ENCODE measurements at regions not wholly inside any gene's neighbourhood (a gene's known extent, or its start where the extent isn't known, plus 50 kb on each side); places are given as distances from the start of the nearest gene placed in this dataset.

GRCh38 chr2:150264442-150264841 lies 223.0 kb downstream of the RND3 start:
- Histone ChIP-seq H3K9ac (replicated peaks; ENCODE audit: extremely low read depth, insufficient read depth, low read length) (no peak overlapping the region), H3K4me1 (ENCODE audit: control insufficient read depth, extremely low read depth, insufficient read depth, low read length) (peaks cover 7% of the 10 kb centered on the region), H2AFZ (ENCODE audit: low read depth, low read length) (no peak overlapping the region), H3K27me3 (ENCODE audit: control insufficient read depth in 2 of 2, insufficient read depth in 2 of 2, low read length in 2 of 2) (no peaks in the 10 kb centered on the region), H3K36me3 (ENCODE audit: control insufficient read depth in 2 of 2, extremely low read depth in 1 of 2, insufficient read depth in 2 of 2, low read length in 2 of 2) (no peaks in the 10 kb centered on the region), H3K79me2 (ENCODE audit: control insufficient read depth, insufficient read depth, low read length) (no peaks in the 10 kb centered on the region), H3K4me3 (replicated peaks in 1 of 3; ENCODE audit: insufficient read depth in 1 of 3, low read depth in 1 of 3, low read length in 3 of 3) (no peak overlapping the region), H3K9me1 (replicated peaks; ENCODE audit: control insufficient read depth, extremely low read depth, insufficient read depth, low read length) (no peaks in the 10 kb centered on the region), H3K27ac (ENCODE audit: insufficient read depth, low read depth, low read length) (no peak overlapping the region), H3K4me2 (ENCODE audit: insufficient read depth, low read length) (no peak overlapping the region), H3K9me3 (replicated peaks; ENCODE audit: control insufficient read depth, insufficient read depth, low read length) (no peaks in the 10 kb centered on the region), H4K20me1 (replicated peaks; ENCODE audit: control insufficient read depth, extremely low read depth, insufficient read depth, low read length) (no peaks in the 10 kb centered on the region)
- dilution Hi-C loops (cut with MboI; ENCODE audit: extremely low pct_ligation_motif_present, low sequenced_read_pairs), result no loop called here
- DNase-seq (ENCODE audit: low read depth, low spot score) (no peak), FAIRE-seq (no peak)
- CTCF ChIA-PET, result no interaction called here
- TF ChIP-seq MAX (IDR thresholded peaks at IDR 0.05; ENCODE audit: insufficient read depth, insufficient read length), result no peak
- BruUV-seq (replicated peaks), result no TSS peak
- POLR2A ChIA-PET, result no interaction called here
- intact Hi-C loops (cut with micrococcal nuclease), result no loop called here

- DNase-seq (ENCODE audit: low read depth, low spot score) (no peak), FAIRE-seq (no peak)
- POLR2A ChIA-PET, result no interaction called here
- no peak overlapping the region for H3K4me3 ChIP-seq (replicated peaks in 1 of 3; ENCODE audit: insufficient read depth in 1 of 3, low read depth in 1 of 3, low read length in 3 of 3)
- no peak overlapping the region for H3K27ac ChIP-seq (ENCODE audit: insufficient read depth, low read depth, low read length)
- no peaks in the 10 kb centered on the region for H3K79me2 ChIP-seq (ENCODE audit: control insufficient read depth, insufficient read depth, low read length)
- H3K4me1 ChIP-seq (ENCODE audit: control insufficient read depth, extremely low read depth, insufficient read depth, low read length), result no peaks in the 10 kb centered on the region
- H4K20me1 ChIP-seq (replicated peaks; ENCODE audit: control insufficient read depth, extremely low read depth, insufficient read depth, low read length), result no peaks in the 10 kb centered on the region
- no peak overlapping the region for H2AFZ ChIP-seq (ENCODE audit: low read depth, low read length)
- intact Hi-C loops (cut with micrococcal nuclease), result no loop called here
- TF ChIP-seq CTCF (IDR thresholded peaks at IDR 0.05; ENCODE audit: extremely low read depth in 1 of 2, insufficient read depth in 1 of 2, low read depth in 1 of 2, low read length in 2 of 2) (no peak), MYC (IDR thresholded peaks at IDR 0.05; ENCODE audit: low read depth, low read length) (no peak), GATA2 (IDR thresholded peaks at IDR 0.05; ENCODE audit: insufficient read depth, insufficient read length, low read depth, low read length) (no peak), JUN (IDR thresholded peaks at IDR 0.05; ENCODE audit: borderline replicate concordance, insufficient read depth, insufficient read length, low read depth) (no peak), EZH2 (IDR thresholded peaks at IDR 0.05; ENCODE audit: borderline replicate concordance, low read depth, low read length, severe bottlenecking) (no peak), FOS (IDR thresholded peaks at IDR 0.05; ENCODE audit: borderline replicate concordance, insufficient read depth, low read length) (no peak), MAX (IDR thresholded peaks at IDR 0.05; ENCODE audit: insufficient read depth, insufficient read length) (no peak), POLR2AphosphoS5 (IDR thresholded peaks at IDR 0.05; ENCODE audit: insufficient read depth, low read depth, low read length) (no peak), POLR2A (IDR thresholded peaks at IDR 0.05; ENCODE audit: low read depth, low read length) (no peak)
- no peak overlapping the region for H3K4me2 ChIP-seq (ENCODE audit: insufficient read depth, low read length)
- CTCF ChIA-PET, result interaction anchor here (0.6 kb wide), 1 partner anchor 32 kb away, joined by 3 read pairs; no protein-coding TSS in a partner anchor
- H3K27me3 ChIP-seq (ENCODE audit: control insufficient read depth in 2 of 2, insufficient read depth in 2 of 2, low read length in 2 of 2), result no peaks in the 10 kb centered on the region
- dilution Hi-C loops (cut with MboI; ENCODE audit: extremely low pct_ligation_motif_present, low sequenced_read_pairs), result no loop called here
- H3K9me3 ChIP-seq (replicated peaks; ENCODE audit: control insufficient read depth, insufficient read depth, low read length), result no peaks in the 10 kb centered on the region
- no TSS peak for BruUV-seq (replicated peaks)
- no peaks in the 10 kb centered on the region for H3K36me3 ChIP-seq (ENCODE audit: control insufficient read depth in 2 of 2, extremely low read depth in 1 of 2, insufficient read depth in 2 of 2, low read length in 2 of 2)
- H3K9ac ChIP-seq (replicated peaks; ENCODE audit: extremely low read depth, insufficient read depth, low read length), result no peak overlapping the region
- no peaks in the 10 kb centered on the region for H3K9me1 ChIP-seq (replicated peaks; ENCODE audit: control insufficient read depth, extremely low read depth, insufficient read depth, low read length)
These were observed 225.8 kb downstream of the RND3 start for GRCh38 chr2:150261691-150262090.
